ENCODE measurements at regions not wholly inside any gene's neighbourhood (a gene's known extent, or its start where the extent isn't known, plus 50 kb on each side); places are given as distances from the start of the nearest gene placed in this dataset.

DNA sequence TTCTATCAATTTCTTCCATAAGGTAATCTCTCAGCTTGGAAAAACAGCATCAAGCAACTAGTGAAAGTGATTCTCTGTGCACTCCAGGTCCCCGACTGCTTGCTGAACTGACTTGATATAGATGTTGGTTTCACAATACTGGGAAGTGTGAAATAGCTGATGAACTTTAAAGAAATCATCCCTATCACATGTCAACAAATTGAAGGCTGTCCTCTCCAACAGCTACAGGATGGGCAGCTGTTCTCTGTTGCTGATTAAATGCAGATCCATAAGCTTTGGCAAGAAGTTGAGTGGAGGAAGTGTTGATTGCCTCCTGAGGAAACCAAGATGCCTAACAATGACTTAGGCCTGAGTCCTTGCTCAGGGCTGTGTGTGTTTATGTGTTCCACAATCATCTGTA lies 130.4 kb upstream of the GDF10 start:
- DNase-seq = no peak

DNA sequence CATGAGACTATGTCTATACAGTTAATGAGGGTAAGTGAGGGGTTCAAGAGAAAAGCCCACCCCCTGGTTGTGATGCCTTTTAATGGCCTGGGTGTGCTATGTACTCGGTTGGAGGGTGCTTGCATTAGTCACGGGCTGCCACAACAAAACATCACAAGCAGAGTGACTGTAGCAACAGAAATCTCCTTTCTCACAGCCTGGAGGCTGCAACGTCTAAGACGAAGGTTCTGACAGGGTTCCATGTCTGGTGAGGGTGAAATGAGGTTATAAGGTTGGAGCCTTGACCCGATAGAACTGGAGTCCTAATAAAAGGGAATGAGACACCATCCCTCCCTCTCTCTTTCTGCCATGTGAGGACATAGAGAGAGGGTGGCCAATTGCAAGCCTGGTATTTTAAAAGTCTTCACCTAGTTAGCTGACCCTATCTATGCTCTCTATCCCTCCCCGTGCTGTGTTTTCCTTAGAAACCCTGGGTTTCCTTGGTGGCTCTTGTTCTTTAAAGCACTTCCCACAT lies 126.0 kb upstream of the GDF10 start:
- no peak for DNase-seq

DNA sequence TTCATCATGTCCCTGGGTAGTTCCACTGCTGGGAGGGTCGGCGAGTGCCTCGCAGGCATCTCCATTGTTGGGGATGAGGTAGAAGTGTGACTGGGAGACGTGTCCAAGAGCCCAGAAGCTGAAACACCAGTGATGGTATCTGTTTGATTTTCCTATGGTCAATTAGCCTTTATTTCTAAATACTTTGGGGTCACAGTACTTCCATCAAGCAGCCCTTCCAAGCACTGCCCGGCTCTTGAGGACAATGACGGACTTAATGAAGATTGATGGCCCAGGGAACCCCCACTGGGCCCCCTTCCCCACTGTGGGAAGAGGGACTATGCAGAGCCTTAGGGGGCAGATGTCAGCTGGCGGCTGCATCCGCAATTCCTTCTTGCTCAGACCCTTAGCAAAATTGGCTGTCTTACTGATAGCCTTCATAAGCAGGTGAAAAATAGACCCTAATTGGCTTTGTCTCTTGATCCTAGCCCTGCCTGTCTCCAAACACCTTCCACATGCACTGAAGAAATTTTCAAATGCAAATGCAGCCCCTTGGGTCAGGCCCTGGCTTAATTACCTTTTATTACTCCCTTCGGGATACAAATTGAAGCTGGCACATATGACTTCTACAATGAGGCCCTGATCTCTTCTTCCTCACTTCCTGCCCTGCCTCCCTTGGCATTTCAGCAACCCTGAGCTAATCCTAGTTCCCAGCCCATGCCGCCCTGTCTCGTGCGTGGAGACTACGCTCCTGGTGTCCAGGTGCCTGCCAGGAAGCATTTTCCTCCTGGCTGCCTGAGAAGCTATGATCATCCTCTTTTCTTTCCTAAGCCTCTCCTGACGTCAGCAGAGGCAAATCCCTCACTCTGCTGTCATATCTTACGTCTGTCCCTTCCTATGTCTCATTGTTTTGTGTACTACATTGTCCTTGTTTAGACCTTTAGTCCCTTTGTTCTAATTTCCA lies 124.5 kb upstream of the GDF10 start:
- no peak for DNase-seq

DNA sequence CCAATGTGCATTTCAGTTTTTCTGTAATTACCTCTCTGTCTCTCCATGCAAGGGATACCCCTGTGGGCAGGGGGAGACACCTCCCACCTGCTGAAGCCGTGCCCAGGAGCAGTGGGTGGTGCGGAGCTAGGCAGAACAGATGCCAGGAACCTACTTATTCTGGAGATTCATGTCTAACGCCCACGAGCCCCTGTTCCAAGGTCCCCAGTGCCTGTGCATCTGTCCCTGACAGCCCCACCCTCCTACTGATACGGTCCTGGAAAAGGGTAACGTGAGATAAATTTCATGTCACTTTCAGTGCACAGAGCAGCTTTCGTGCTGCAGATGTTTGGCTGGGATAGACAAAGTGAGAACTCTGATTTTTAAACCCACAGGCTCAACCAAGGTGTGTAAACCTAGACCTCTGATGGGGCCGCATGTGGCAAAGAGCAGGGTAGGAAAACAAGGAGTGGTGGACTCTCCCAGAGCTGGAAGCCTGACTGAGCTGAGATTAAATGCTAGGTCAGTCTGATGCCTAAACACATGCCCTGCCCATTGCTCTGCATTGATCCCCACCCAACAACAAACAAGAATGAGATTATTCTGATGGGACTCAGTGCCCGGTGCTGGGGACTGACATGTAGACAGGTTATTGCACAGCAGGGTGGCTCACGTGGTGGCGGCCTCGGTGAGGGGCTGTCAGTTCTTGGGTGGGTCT lies 123.6 kb upstream of the GDF10 start:
- DNase-seq = no peak

DNA sequence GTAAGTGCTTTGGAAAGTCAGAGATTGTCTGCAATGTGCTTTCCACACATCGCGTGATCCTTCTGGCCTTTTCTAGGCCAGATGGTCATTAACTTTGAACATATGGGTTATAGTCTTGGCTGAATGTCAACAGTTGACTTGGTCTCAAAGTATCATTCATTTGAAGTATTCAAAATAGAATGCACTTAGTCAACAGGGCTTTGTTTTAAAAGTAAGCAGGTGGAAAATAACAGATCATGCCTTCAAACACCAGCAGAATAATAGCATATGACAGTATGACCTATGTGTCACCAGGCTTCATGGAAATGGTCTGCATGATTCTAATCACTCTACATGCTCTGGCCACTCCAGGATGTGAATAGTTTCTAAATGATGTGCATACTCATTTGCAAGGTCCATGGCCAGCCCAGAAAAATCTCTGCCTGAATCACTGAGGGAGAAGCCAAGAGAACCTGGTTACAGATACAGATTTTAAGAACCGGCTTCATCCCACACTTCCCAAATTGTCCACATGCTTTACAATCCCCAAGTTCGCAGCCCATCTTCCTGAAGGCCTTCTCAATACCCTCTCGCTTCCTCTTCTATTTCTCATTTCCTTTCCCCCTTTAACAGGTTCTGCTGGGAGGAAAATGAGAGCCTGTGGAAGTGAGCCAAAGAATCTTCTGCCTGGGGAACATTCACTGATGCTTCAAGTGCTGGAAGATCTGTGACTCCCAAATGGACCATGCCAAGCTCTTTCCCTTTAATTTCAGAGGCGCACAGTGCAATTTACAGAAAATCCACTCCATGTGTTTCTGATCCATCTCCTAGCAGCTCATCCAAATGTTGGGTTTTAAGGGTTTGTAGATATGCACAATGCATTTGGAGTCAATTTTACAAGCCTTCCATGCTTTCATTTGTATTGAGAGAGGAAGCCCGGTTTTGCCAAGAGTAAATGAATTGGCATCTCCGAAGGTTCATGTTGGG lies 122.8 kb upstream of the GDF10 start:
- no peak for DNase-seq

DNA sequence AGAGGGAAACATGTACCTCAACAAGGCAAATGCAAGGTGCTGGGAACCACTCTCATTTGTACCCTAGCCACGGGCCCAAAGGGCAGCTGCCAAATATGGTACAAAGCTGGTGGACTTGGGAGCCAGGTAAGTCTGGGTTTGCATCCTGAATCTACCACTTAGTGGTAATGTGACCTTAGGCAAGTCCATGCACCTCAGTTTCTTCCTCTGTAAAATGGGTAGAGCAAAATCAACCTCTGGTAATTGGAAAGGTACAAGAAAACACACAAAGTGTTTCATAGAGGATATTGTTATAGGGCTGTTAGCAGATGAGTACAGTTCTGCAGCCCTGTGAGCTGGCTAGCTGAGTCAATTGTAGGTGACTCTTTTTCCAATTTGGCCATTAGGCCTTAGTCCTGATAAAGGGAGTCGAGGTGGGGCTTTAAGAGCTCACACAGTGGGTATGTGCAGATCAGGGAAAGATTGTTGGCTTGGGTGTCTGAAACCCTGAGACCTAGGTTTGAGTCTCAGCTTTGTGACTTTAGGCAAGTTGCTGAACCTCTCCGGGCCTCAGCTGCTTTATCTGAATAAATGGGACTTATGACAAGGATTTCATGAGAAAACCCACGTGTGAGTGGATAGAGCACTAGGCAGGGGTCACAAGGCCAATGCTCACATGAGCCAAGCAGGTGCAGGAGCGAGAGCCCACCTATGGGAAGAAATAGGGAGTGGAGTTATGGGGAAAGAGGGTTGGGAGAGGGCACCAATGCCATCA lies 121.3 kb upstream of the GDF10 start:
- DNase-seq = no peak

DNA sequence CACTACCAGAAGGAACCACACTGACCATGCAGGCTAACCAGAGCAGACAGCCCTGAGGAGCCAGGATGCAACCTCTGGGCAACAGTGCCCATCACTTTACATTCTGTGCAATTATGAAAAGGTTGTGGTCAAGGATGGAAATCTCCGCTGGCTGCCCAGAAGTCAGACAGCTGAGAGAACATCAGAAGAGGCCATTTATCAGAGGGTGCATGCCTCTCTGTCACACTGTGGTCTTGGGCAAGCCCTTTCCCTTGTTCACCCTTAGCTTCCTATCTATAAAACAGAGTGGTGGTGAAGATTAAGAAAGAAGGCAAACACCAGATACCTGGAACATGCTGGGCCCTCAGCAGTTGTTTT lies 120.7 kb upstream of the GDF10 start:
- DNase-seq = no peak

DNA sequence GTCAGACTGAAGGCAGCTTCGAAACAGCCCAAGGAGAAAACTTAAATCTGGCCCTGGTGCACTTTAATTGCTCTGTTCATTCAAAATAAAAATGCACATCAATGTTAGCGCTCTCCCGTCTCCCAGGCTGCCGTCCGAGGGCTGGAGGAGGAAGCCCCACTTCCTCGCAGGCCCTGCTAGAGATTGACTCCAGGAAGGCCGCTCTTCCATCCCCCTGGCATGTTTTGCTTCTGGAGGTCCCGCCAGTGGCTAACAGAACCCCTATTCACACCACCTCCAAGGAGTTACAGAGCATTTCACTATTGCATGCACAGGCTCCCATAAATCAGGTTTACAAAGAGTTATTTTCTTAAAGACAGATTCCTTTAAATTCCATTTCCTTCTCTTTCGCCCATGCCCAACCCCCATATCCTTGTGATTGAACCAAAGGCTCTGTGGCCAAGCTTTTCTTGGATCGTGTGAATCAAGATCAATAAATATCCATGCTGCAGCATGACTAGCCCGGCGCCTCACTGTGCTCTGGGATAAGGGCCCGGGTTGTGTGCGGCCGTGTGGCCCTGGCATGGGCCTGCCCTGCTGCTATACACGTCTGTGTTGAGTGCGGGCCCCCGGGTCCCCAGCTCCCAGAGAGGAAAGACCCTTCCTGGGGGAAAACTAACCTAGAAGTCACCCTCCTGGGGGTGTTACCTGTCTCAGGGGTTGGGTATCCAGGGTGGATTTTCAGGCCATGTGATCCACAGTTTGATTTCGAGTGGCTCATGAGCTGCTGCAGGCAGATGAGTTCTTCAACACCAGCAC lies 118.7 kb upstream of the GDF10 start:
- DNase-seq = no peak

DNA sequence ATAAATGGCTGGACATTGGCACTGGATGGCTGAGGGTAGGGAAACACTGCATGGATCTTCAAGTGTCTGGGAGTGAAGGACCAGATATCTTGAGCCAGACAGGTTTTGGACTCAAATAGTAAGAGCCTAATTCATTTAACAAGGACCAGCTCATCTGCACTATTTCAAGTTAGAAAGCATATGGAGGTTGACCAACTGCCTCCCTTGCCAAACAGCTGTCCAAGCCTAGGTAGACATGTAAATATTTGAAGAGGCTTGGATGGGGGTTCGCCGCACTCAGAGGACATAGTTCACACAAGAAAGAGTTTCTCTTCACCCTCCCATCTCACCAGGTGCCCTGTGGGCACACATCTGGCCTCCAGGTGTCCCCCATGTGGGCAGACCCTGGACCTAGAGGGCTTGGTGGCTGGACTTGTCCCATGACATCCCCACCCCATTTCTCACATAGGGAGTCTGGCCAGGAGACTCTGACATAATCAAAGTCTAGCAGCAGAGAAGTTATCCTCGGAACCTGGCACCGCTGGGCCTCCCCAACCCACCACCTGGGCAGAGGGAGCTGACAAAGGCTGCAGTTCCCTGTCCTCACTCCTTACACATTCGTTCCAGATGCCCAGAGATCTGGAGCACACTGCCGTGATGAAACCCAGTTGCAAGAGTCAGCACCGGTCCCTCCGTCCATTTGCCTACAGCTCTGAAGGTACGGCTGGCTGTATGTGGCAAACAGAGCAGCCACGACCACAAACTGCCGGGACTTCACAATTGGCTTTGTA lies 116.9 kb upstream of the GDF10 start:
- no peak for DNase-seq

DNA sequence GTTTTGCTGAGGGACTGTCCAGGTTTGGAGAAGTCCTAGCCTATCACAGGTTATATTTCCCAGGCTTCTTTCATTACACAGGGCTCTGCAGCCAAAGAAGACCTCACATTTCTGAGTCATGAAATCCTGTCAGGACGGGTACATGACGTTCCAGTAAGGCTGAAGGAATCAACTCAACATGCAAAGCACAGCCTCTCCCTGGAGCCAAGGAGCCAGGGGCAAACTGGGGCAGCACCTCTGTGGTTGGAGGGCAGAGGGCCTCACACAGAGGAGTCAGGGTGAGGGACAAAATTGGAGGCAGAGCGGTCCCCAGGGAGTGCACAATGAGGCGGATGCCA lies 116.3 kb upstream of the GDF10 start:
- DNase-seq = no peak

DNA sequence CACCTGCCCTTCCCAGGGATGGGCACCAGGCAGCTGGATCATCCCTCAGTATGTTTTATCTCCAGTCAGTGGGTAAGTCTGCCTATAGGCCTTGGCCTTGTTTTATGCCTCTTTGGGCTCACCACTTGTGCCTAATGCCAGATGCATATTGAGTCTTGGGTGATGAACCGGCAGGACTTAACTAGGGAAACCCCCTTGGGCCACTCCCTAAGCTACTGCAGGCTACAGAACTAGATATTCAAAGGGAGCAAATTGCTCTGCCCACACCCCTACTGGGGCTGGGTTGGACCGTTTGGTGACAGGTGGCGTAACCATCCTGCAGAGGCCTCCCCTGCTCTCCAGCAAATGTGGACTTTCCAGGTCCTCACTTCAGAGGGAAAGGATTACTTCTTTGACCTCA lies 115.7 kb upstream of the GDF10 start:
- DNase-seq = no peak

DNA sequence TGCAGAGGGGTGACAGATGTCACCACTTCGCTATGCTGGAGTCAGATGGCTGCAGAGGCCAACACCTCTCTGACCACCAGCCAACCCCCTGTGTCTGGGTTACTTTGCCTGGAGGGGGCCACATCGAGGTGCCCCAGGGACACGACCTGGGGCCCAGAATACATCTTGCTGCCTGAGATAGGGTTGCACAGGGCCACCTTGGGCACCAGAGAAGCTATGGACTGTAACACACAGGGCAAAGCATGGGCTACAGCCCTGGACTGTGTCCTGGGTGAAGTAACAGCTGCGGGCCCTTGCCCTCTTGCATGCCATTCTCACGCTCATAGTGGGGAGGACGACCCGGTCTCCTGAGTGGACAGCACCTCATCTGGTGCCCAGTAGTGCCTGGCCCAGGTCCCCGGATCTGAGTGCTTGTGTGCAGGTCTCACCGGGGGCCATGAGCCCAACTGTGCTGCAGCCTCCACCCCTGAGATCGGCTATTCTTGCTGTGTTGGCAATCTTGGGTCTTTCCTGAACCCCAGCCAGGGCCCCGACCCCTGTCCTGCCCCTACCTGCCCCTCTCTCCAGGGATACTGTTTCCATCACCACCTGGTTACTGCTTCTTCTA lies 115.2 kb upstream of the GDF10 start:
- DNase-seq = no peak

DNA sequence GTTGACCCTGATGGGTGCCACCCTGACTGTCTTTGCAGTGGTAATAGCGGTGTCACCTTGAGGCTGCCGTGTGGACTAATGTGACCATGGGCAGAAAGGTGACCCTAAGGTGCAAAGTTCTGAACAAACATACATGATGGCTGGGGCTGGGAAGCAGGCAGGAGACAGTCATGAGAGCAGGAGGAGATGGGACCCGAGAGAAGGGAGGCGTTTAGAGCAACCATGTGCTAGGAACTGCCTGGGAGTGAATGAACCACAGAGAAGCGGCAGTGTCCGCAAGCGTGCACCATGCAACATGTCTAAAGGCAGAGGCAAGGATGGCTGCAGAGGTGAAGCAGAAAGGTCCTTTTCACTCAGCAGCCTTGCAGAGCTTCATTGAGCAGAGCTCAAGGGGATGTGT lies 113.1 kb upstream of the GDF10 start:
- DNase-seq = no peak

DNA sequence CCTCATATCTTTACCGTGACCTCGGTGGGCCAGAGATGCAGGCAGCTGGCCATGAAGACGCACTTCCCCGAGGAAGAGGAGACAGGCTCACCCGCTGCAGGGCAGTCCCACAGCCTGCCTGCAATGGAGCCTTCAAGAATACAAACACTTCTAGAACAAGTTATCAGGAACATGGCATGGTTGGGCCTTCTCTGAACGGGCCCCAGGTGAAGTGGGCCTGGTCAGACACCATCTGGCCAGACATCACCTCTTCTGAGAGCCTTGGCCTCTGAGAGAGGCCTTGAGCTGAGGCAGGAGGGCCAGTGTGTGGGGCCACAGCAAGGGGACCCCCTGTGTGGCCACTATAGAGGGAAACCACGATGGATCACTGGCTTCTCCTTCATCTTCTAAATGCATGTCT lies 112.4 kb upstream of the GDF10 start:
- no peak for DNase-seq

DNA sequence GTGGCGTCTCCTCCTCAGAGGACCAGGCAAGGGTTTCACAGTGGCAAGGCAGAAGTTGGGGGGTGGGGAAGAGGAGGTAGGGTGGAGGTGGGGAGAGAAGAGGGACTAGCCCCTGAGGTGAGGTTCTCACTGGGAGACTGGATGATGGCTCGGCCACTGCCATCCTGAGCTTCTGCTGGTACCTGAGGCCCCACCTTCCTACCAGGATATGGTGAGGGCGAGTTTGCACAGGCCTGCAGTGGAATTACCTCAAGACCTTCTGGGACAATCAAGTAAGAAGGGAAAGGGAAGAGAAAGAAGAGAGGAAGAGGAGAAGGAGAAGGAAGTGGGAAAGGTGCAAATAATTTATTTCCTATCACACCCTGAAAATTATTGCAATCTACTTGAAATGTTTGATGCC lies 111.8 kb upstream of the GDF10 start:
- DNase-seq = no peak

DNA sequence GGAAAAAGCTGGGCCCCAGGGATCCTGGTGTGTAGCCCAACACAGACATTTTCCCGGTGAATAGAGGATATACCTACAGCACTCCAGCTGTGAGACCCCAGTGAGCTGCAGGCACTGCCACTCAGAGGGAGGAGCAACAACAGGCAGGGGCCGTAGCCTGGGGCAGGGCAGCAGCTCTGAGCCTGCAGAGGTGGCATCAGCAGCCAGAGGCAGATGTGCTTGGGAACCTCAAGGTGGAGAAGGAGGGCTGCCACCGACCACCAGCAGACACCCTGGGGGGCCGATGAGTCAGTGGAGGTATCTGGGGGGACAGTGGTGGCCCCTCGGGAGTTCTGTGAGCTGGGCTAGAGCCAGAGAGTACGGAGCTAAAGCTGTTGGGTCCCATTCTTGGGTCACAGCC lies 110.2 kb upstream of the GDF10 start:
- no peak for DNase-seq

DNA sequence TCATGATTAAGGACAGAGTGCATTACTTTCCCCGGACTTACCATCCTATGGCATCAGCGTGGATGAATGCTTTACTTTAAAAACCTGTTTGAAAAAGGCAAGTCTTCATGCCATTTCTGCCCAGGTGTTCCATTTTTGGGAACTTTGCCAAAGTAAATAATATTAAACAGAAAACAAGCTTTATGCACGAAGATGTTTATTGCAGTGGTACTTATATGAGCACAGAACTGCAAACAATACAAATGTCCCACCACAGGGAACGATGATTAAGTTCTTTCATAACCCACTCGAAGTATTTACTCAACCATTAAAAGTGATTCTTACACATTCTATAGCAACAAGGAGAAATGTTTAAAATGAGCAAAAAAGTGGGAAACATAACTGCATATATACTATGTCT lies 109.7 kb upstream of the GDF10 start:
- no peak for DNase-seq

DNA sequence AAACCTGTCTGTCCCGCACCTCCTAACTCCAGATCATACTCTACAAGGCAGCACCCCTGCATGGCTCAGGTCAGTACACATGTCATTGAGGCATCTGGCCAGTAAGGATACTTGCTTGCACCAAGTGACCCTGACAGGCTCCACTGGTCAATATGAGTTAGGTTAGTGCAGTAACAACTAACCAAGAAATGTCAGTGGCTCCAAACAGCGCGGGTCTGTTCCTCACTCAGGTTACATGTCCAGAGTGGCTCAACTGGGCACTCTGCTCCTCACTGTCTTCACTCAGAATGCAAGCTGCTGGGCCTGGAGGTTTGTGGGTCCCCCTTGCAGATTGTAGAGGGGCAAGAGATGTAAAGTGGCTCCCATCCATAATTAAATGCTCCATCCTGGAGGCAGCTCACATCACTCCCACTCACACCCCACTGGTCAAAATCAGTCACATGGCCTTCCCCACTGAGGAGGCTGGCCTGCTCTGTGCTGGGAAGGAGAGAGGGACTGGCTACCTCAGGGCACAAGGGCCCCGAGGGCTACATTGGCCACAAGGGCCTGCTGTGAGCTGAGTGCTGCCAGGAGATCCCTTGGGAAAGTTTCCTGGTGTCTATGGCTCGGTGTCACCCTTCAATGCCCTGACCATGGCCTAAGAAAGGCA lies 109.1 kb upstream of the GDF10 start:
- no peak for DNase-seq

DNA sequence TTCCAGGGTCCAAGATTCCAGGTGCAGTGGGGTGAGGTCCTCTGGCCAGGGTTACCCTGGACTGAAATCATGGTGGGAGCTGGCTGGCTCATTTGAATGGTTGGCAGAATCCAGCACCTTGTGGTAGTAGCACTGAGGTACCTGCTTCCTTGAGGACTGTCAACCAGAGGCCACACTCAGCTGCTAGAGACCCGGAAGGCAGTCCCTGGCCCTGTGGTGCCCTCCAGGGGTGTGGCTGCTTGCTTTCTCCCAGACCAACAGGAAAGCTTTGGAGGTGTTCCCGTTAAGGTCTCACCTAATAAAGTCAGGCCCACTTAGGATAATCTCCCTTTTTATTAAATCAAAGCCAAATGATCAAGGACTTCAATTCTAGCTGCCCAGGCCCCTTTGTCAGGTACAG lies 107.7 kb upstream of the GDF10 start:
- DNase-seq = no peak

DNA sequence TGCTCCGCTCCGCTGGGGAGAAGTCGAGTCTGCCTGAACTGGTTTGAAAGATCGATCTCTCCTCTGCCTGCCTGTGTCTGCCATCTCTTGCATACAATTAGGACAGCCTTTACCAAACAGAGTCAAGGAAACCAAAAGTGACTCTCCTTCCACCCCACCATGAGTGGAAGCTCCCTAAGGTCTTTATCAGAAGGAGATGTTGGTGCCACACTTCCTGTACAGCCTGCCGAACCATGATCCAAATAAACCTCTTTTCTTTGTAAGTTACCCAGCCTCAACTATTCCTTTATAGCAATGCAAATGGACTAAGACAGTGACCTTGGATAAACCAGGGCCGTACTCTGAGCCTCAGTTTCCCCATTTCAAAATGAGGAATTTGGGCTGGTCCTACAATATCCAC lies 106.3 kb upstream of the GDF10 start:
- no peak for DNase-seq

Measured in CD4-positive, alpha-beta T cell treated with Interleukin-4 for 1 hour (primary cell).